Liver (tissue), 3 donors: ENCODE measurements at regions not wholly inside any gene's neighbourhood (a gene's known extent, or its start where the extent isn't known, plus 50 kb on each side); places are given as distances from the start of the nearest gene placed in this dataset.

Experiments
- EGR1 ChIP-seq, 2 donors: IDR thresholded peaks; 2 replicates each; pipeline ENCODE4 v1.6.1; 2016 to 2018; ENCODE audit warnings: antibody characterized with exemption in 2 of 2, low read depth in 2 of 2
- MAX ChIP-seq: IDR thresholded peaks from 2 replicates; pipeline ENCODE4 v1.6.1; 2016; ENCODE audit warnings: antibody characterized with exemption
- RAD21 ChIP-seq, 2 donors: IDR thresholded peaks; 2 replicates each; pipeline ENCODE4 v1.6.1; 2016; ENCODE audit warnings: antibody characterized with exemption in 2 of 2, mild to moderate bottlenecking in 2 of 2
- TF ChIP-seq, protein P1 (sequence below): fragments of 150-350 bp; IDR thresholded peaks from 2 replicates; pipeline ENCODE4 v1.5.1; 2017; ENCODE audit warnings: improper control_type of control experiment, low read depth, low read length; ENCODE audit not compliant: missing input control
- donor health status: healthy.
- donor health status: healthy.

- TF ChIP-seq EGR1 (IDR thresholded peaks at IDR 0.05; ENCODE audit: low read depth in 2 of 2) (no peak), RAD21 (IDR thresholded peaks at IDR 0.05) (no peak), MAX (no peak)
- TF ChIP-seq, protein P1, sequence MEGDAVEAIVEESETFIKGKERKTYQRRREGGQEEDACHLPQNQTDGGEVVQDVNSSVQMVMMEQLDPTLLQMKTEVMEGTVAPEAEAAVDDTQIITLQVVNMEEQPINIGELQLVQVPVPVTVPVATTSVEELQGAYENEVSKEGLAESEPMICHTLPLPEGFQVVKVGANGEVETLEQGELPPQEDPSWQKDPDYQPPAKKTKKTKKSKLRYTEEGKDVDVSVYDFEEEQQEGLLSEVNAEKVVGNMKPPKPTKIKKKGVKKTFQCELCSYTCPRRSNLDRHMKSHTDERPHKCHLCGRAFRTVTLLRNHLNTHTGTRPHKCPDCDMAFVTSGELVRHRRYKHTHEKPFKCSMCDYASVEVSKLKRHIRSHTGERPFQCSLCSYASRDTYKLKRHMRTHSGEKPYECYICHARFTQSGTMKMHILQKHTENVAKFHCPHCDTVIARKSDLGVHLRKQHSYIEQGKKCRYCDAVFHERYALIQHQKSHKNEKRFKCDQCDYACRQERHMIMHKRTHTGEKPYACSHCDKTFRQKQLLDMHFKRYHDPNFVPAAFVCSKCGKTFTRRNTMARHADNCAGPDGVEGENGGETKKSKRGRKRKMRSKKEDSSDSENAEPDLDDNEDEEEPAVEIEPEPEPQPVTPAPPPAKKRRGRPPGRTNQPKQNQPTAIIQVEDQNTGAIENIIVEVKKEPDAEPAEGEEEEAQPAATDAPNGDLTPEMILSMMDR: no peak
Observed at GRCh38 chr7:94183891-94184290, 179.7 kb upstream of the BET1 start.
